ENCODE measurements at regions not wholly inside any gene's neighbourhood (a gene's known extent, or its start where the extent isn't known, plus 50 kb on each side); places are given as distances from the start of the nearest gene placed in this dataset.
A peak's percentile ranks its signal among the peaks of the same experiment; 100 is the strongest.

GRCh38 chr9:107751567-107752210, 262.1 kb upstream of the KLF4 start (continued):
- TF ChIP-seq, protein P1, sequence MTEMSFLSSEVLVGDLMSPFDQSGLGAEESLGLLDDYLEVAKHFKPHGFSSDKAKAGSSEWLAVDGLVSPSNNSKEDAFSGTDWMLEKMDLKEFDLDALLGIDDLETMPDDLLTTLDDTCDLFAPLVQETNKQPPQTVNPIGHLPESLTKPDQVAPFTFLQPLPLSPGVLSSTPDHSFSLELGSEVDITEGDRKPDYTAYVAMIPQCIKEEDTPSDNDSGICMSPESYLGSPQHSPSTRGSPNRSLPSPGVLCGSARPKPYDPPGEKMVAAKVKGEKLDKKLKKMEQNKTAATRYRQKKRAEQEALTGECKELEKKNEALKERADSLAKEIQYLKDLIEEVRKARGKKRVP (CRISPR knock-in tag; IDR thresholded peaks at IDR 0.05): no peak
- TF ChIP-seq ZNF12 (CRISPR knock-in tag; IDR thresholded peaks at IDR 0.05): no peak

GRCh38 chr9:107750741-107751566, 261.4 kb upstream of the KLF4 start:
- no peaks in the 10 kb centered on the region for H3K79me2 ChIP-seq (ENCODE audit: insufficient read depth, low read length)
- H3K27me3 ChIP-seq (ENCODE audit: control insufficient read depth in 1 of 2, insufficient read depth in 2 of 2, low read length in 2 of 2): no peaks in the 10 kb centered on the region
- no peak overlapping the region for H3K27ac ChIP-seq (ENCODE audit: extremely low read length, insufficient read depth, low read length)
- peaks cover 24% of the 10 kb centered on the region for H3K4me1 ChIP-seq (ENCODE audit: insufficient read depth, low read length)
- intact Hi-C loops (cut with micrococcal nuclease; ENCODE audit: unreplicated experiment) (no loop called here), in situ Hi-C loops (cut with HindIII; ENCODE audit: extremely low pct_ligation_motif_present, low pct_unique_long_range_greater_than_20kb) (no loop called here)
- H3K9me3 ChIP-seq (ENCODE audit: low read length): no peaks in the 10 kb centered on the region
- BruUV-seq (replicated peaks): no TSS peak
- ChIA-PET POLR2A (interaction anchor here (0.9 to 1.0 kb wide), 2 partner anchors 10 to 203 kb away, joined by 3 to 4 read pairs; no protein-coding TSS in a partner anchor), CTCF (ENCODE audit: low intra/inter-chr PET ratio, low total read pairs) (no interaction called here)
- H3K4me2 ChIP-seq (ENCODE audit: low read depth, low read length): no peak overlapping the region
- no peak overlapping the region for H3K9ac ChIP-seq (ENCODE audit: insufficient read depth, low read depth, low read length)
- H4K20me1 ChIP-seq (ENCODE audit: insufficient read depth, low read length): no peaks in the 10 kb centered on the region
- H3K4me3 ChIP-seq (replicated peaks in 1 of 3; ENCODE audit: insufficient read depth in 1 of 3, low read depth in 2 of 3, low read length in 3 of 3): no peak overlapping the region
- H3K36me3 ChIP-seq (replicated peaks in 1 of 2; ENCODE audit: control insufficient read depth in 1 of 2, insufficient read depth in 2 of 2, low read length in 2 of 2): no peaks in the 10 kb centered on the region
- 25% methylated on average over 8 of the region's 8 CpGs for WGBS (ENCODE audit: low lambda C conversion rate)
- peak; percentile 13 for DNase-seq (ENCODE audit: low spot score)
- no peak overlapping the region for H2AFZ ChIP-seq (ENCODE audit: low read length)
- FAIRE-seq: no peak
- ATAC-seq: no peak
- TF ChIP-seq CHD4 (IDR thresholded peaks at IDR 0.05; ENCODE audit: borderline replicate concordance, low read length) (no peak), FLYWCH1 (CRISPR knock-in tag; IDR thresholded peaks at IDR 0.05) (no peak), FOSL2 (CRISPR knock-in tag; IDR thresholded peaks at IDR 0.05) (peak; percentile 77), KMT2B (CRISPR knock-in tag; IDR thresholded peaks at IDR 0.05) (no peak), SIX4 (CRISPR knock-in tag; IDR thresholded peaks at IDR 0.05) (no peak), HOXA9 (CRISPR knock-in tag; IDR thresholded peaks at IDR 0.05; ENCODE audit: borderline replicate concordance) (no peak)
- TF ChIP-seq, protein P2, sequence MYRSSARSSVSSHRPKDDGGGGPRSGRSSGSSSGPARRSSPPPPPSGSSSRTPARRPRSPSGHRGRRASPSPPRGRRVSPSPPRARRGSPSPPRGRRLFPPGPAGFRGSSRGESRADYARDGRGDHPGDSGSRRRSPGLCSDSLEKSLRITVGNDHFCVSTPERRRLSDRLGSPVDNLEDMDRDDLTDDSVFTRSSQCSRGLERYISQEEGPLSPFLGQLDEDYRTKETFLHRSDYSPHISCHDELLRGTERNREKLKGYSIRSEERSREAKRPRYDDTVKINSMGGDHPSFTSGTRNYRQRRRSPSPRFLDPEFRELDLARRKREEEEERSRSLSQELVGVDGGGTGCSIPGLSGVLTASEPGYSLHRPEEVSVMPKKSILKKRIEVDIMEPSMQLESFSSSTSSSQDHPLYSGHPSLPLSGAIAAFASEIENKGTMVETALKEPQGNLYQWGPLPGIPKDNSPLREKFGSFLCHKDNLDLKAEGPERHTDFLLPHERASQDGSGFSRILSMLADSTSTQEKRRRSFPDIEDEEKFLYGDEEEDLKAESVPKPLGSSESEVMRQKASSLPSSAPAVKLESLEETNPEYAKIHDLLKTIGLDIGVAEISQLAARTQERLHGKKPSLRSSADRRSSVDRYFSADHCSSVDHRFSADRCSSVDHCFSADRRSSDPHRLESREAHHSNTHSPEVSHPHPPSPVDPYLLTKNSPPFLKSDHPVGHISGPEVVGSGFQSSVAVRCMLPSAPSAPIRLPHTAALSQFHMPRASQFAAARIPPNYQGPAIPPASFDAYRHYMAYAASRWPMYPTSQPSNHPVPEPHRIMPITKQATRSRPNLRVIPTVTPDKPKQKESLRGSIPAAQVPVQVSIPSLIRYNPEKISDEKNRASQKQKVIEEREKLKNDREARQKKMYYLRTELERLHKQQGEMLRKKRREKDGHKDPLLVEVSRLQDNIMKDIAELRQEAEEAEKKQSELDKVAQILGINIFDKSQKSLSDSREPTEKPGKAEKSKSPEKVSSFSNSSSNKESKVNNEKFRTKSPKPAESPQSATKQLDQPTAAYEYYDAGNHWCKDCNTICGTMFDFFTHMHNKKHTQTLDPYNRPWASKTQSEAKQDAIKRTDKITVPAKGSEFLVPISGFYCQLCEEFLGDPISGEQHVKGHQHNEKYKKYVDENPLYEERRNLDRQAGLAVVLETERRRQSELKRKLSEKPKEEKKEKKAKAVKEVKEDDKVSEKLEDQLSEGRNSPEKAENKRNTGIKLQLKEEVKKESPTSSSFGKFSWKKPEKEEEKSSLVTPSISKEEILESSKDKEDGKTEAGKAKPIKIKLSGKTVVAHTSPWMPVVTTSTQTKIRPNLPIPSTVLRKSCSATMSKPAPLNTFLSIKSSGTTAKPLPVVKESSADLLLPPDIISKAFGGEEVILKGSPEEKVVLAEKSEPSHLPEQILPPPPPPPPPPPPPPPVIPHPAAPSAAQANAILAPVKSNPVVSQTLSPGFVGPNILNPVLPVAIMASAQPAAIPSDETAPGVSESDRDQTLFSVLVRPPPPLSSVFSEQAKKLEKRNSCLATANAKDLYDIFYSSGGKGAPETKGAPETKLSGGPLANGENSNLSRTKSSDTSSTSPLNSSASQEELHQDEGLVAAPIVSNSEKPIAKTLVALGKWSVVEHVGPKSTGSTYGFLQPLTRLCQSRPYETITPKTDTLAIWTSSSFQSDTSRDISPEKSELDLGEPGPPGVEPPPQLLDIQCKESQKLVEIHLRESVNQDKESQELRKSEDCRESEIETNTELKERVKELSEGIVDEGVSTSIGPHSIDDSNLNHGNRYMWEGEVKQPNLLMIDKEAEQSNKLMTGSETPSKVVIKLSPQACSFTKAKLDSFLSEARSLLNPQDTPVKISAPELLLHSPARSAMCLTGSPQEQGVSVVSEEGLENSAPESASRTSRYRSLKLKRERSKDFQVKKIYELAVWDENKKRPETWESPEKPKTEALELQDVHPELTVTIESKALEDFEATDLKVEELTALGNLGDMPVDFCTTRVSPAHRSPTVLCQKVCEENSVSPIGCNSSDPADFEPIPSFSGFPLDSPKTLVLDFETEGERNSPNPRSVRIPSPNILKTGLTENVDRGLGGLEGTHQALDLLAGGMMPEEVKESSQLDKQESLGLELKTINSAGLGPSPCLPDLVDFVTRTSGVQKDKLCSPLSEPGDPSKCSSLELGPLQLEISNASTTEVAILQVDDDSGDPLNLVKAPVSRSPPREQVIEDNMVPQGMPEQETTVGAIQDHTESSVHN (CRISPR knock-in tag; IDR thresholded peaks at IDR 0.05): no peak
- TF ChIP-seq, protein P3, sequence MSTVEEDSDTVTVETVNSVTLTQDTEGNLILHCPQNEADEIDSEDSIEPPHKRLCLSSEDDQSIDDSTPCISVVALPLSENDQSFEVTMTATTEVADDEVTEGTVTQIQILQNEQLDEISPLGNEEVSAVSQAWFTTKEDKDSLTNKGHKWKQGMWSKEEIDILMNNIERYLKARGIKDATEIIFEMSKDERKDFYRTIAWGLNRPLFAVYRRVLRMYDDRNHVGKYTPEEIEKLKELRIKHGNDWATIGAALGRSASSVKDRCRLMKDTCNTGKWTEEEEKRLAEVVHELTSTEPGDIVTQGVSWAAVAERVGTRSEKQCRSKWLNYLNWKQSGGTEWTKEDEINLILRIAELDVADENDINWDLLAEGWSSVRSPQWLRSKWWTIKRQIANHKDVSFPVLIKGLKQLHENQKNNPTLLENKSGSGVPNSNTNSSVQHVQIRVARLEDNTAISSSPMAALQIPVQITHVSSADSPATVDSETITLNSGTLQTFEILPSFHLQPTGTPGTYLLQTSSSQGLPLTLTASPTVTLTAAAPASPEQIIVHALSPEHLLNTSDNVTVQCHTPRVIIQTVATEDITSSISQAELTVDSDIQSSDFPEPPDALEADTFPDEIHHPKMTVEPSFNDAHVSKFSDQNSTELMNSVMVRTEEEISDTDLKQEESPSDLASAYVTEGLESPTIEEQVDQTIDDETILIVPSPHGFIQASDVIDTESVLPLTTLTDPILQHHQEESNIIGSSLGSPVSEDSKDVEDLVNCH (CRISPR knock-in tag; IDR thresholded peaks at IDR 0.05): no peak

Measured in HepG2 (cell line).